OCI-LY1 (cell line): ENCODE measurements at regions not wholly inside any gene's neighbourhood (a gene's known extent, or its start where the extent isn't known, plus 50 kb on each side); places are given as distances from the start of the nearest gene placed in this dataset.

Experiments
- H2AFZ ChIP-seq: fragments of 200-600 bp; sonication (generic), shearing (Covaris generic); 2 replicates; pipeline ENCODE4 v1.6.0; 2014; ENCODE audit warnings: antibody characterized with exemption, mild to moderate bottlenecking, low read length
- H3F3A ChIP-seq: fragments of 200-600 bp; sonication (generic), shearing (Covaris generic); 2 replicates; pipeline ENCODE4 v1.6.0; 2014; ENCODE audit warnings: mild to moderate bottlenecking, antibody characterized with exemption, low read length, moderate library complexity; ENCODE audit not compliant: insufficient read depth
- H3K27ac ChIP-seq: fragments of 200-600 bp; sonication (generic); 2 replicates; pipeline ENCODE4 v1.5.1; 2014; ENCODE audit warnings: low read length, mixed run types, mild to moderate bottlenecking, low read depth; ENCODE audit not compliant: poor library complexity, severe bottlenecking
- H3K27me3 ChIP-seq: fragments of 200-600 bp; sonication (generic); 2 replicates; pipeline ENCODE4 v1.6.0; 2014; ENCODE audit warnings: antibody characterized with exemption, mild to moderate bottlenecking, low read length, moderate library complexity; ENCODE audit not compliant: insufficient read depth
- H3K36me3 ChIP-seq: fragments of 200-600 bp; sonication (generic); 2 replicates; pipeline ENCODE4 v1.6.1; 2014; ENCODE audit warnings: mild to moderate bottlenecking, antibody characterized with exemption, low read length, moderate library complexity, mixed read lengths; ENCODE audit not compliant: insufficient read depth
- H3K4me1 ChIP-seq: fragments of 200-600 bp; sonication (generic); 2 replicates; pipeline ENCODE4 v1.5.1; 2014; ENCODE audit warnings: mild to moderate bottlenecking, low read length, moderate library complexity; ENCODE audit not compliant: insufficient read depth, severe bottlenecking
- H3K4me2 ChIP-seq: fragments of 200-600 bp; sonication (generic), shearing (Covaris generic); 2 replicates; pipeline ENCODE4 v1.6.1; 2014; ENCODE audit warnings: low read length
- H3K4me3 ChIP-seq: fragments of 200-600 bp; sonication (generic); 2 replicates; pipeline ENCODE4 v1.5.1; 2014; ENCODE audit warnings: low read length, low read depth, mild to moderate bottlenecking, mixed read lengths; ENCODE audit not compliant: poor library complexity, severe bottlenecking
- H3K79me2 ChIP-seq: fragments of 200-600 bp; shearing (Covaris generic); 2 replicates; pipeline ENCODE4 v1.6.1; 2016; ENCODE audit warnings: mixed run types, low read length, mixed read lengths; ENCODE audit not compliant: insufficient read depth
- H3K9ac ChIP-seq: fragments of 200-600 bp; sonication (generic), shearing (Covaris generic); 2 replicates; pipeline ENCODE4 v1.6.1; 2014; ENCODE audit warnings: mild to moderate bottlenecking, low read length, mixed read lengths
- H3K9me2 ChIP-seq: fragments of 200-600 bp; sonication (generic), shearing (Covaris generic); 2 replicates; pipeline ENCODE4 v1.6.1; 2014; ENCODE audit warnings: low read depth, mild to moderate bottlenecking, low read length, mixed read lengths
- H3K9me3 ChIP-seq: fragments of 200-600 bp; shearing (Covaris generic); 2 replicates; pipeline ENCODE4 v1.6.1; 2014; ENCODE audit warnings: low read length, mixed read lengths
- H4K20me1 ChIP-seq: fragments of 200-600 bp; sonication (generic), shearing (Covaris generic); 2 replicates; pipeline ENCODE4 v1.6.0; 2016; ENCODE audit warnings: mild to moderate bottlenecking, low read length; ENCODE audit not compliant: insufficient read depth
- EZH2 ChIP-seq: fragments of 200-600 bp; sonication (generic), shearing (Covaris generic); IDR thresholded peaks from 2 replicates; pipeline ENCODE4 v1.8.0; 2017; ENCODE audit warnings: borderline replicate concordance, mixed run types, mild to moderate bottlenecking, antibody characterized with exemption, low read length, moderate library complexity, mixed read lengths
- TF ChIP-seq, protein P1 (sequence below): fragments of 200-600 bp; sonication (generic), shearing (Covaris generic); IDR thresholded peaks from 2 replicates; pipeline ENCODE4 v1.5.1; 2017; ENCODE audit warnings: mild to moderate bottlenecking, antibody characterized with exemption, low read length, moderate library complexity, mixed read lengths

DNA sequence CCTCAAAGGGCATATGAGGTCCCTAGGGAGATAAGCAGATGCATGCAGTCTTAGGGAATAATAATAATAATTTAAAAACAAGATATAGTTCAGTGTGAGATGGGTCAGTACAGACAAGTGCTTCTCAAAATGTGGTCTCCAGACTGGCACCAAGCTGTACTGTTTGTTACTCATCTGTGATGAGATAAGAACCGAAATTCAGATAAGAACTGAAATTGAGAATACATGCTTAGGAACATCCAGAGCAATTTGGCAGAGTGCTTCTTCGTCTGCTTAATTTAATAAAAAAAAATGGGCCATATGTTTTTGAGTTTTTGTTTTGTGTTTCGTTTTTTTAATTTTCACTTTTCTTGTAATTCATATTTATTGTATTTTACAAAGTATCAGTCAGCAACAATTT, 86.5 kb upstream of the SGCD start:
- H3K4me3 ChIP-seq = no peak overlapping the region
- H3K9ac ChIP-seq = no peak overlapping the region
- H3F3A ChIP-seq = no peaks in the 10 kb centered on the region
- H3K27ac ChIP-seq = no peak overlapping the region
- H3K4me1 ChIP-seq = no peaks in the 10 kb centered on the region
- H3K36me3 ChIP-seq = no peaks in the 10 kb centered on the region
- no peaks in the 10 kb centered on the region for H3K9me3 ChIP-seq
- H3K9me2 ChIP-seq = no peaks in the 10 kb centered on the region
- H4K20me1 ChIP-seq = no peaks in the 10 kb centered on the region
- no peaks in the 10 kb centered on the region for H3K79me2 ChIP-seq
- no peak overlapping the region for H3K4me2 ChIP-seq
- TF ChIP-seq, protein P1, sequence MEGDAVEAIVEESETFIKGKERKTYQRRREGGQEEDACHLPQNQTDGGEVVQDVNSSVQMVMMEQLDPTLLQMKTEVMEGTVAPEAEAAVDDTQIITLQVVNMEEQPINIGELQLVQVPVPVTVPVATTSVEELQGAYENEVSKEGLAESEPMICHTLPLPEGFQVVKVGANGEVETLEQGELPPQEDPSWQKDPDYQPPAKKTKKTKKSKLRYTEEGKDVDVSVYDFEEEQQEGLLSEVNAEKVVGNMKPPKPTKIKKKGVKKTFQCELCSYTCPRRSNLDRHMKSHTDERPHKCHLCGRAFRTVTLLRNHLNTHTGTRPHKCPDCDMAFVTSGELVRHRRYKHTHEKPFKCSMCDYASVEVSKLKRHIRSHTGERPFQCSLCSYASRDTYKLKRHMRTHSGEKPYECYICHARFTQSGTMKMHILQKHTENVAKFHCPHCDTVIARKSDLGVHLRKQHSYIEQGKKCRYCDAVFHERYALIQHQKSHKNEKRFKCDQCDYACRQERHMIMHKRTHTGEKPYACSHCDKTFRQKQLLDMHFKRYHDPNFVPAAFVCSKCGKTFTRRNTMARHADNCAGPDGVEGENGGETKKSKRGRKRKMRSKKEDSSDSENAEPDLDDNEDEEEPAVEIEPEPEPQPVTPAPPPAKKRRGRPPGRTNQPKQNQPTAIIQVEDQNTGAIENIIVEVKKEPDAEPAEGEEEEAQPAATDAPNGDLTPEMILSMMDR = no peak
- TF ChIP-seq EZH2 = no peak
- H2AFZ ChIP-seq = no peak overlapping the region
- H3K27me3 ChIP-seq = no peaks in the 10 kb centered on the region

DNA sequence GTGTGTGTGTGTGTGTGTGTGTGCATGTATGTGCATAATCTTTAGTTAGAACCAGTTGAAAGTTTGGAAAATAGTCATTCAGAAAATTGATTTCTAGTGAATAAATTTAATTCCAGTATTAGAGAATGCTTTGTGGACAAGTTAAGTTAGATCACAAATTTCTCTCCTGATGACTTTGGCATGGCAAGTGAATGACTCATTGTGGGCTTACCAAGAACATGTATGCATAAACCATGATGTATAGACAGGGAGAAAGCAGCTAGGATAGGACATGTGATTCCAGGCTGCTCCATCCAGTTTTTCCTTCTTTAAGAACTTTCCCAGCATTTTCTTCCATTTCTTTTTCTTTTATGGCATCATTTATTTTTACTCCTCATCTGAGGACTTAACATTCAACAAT, 85.7 kb upstream of the SGCD start:
- no peak overlapping the region for H3K9ac ChIP-seq
- H3K9me3 ChIP-seq = no peaks in the 10 kb centered on the region
- H3K27me3 ChIP-seq = no peaks in the 10 kb centered on the region
- H3K4me3 ChIP-seq = no peak overlapping the region
- H3K36me3 ChIP-seq = no peaks in the 10 kb centered on the region
- H3K9me2 ChIP-seq = no peaks in the 10 kb centered on the region
- no peaks in the 10 kb centered on the region for H3K4me1 ChIP-seq
- TF ChIP-seq EZH2 = no peak
- TF ChIP-seq, protein P1 = no peak
- no peak overlapping the region for H2AFZ ChIP-seq
- no peaks in the 10 kb centered on the region for H4K20me1 ChIP-seq
- no peaks in the 10 kb centered on the region for H3F3A ChIP-seq
- no peaks in the 10 kb centered on the region for H3K79me2 ChIP-seq
- no peak overlapping the region for H3K27ac ChIP-seq
- H3K4me2 ChIP-seq = no peak overlapping the region

GRCh38 chr5:156245895-156246294, 81.1 kb upstream of the SGCD start:
- TF ChIP-seq EZH2 = no peak
- TF ChIP-seq, protein P1 = no peak
- no peaks in the 10 kb centered on the region for H3K36me3 ChIP-seq
- H2AFZ ChIP-seq = no peak overlapping the region

More at GRCh38 chr5:156245895-156246294, 81.1 kb upstream of the SGCD start:
- no peaks in the 10 kb centered on the region for H3K9me3 ChIP-seq
- no peak overlapping the region for H3K4me2 ChIP-seq
- no peak overlapping the region for H3K4me3 ChIP-seq
- H3K4me1 ChIP-seq = no peaks in the 10 kb centered on the region
- H3K79me2 ChIP-seq = no peaks in the 10 kb centered on the region
- H3K9ac ChIP-seq = no peak overlapping the region
- H3F3A ChIP-seq = no peaks in the 10 kb centered on the region
- no peaks in the 10 kb centered on the region for H3K27me3 ChIP-seq
- no peaks in the 10 kb centered on the region for H3K9me2 ChIP-seq
- no peaks in the 10 kb centered on the region for H4K20me1 ChIP-seq
- no peak overlapping the region for H3K27ac ChIP-seq
